Head of caudate nucleus (tissue), 42 donors: ENCODE measurements at regions not wholly inside any gene's neighbourhood (a gene's known extent, or its start where the extent isn't known, plus 50 kb on each side); places are given as distances from the start of the nearest gene placed in this dataset.
"Not testable (repeated sequence)": the region's sequence is repeated elsewhere in the genome, so short reads cannot be mapped to it uniquely, and the experiment has no call there.

Experiments
- DNase-seq, 42 donors: peaks; one replicate each; pipeline versions ENCODE4 v3.0.0 to v3.0.0-alpha.2; 2020 to 2021; ENCODE audit warnings: mixed read lengths in 7 of 42
- intact Hi-C: fragments of 100-400 bp; cut with DNase I; formaldehyde crosslinking; loops from one replicate; pipeline ENCODE4 v1.15.0; 2022

DNA sequence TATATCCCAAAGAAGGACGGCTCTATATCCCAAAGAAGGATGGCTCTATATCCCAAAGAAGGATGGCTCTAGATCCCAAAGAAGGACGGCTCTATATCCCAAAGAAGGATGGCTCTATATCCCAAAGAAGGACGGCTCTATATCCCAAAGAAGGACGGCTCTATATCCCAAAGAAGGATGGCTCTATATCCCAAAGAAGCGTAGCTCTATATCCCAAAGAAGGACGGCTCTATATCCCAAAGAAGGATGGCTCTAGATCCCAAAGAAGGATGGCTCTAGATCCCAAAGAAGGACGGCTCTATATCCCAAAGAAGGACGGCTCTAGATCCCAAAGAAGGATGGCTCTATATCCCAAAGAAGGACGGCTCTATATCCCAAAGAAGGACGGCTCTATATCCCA is 170.1 kb downstream of the KIF26A start:
- intact Hi-C loops, DNase-seq: not testable (repeated sequence)

DNA sequence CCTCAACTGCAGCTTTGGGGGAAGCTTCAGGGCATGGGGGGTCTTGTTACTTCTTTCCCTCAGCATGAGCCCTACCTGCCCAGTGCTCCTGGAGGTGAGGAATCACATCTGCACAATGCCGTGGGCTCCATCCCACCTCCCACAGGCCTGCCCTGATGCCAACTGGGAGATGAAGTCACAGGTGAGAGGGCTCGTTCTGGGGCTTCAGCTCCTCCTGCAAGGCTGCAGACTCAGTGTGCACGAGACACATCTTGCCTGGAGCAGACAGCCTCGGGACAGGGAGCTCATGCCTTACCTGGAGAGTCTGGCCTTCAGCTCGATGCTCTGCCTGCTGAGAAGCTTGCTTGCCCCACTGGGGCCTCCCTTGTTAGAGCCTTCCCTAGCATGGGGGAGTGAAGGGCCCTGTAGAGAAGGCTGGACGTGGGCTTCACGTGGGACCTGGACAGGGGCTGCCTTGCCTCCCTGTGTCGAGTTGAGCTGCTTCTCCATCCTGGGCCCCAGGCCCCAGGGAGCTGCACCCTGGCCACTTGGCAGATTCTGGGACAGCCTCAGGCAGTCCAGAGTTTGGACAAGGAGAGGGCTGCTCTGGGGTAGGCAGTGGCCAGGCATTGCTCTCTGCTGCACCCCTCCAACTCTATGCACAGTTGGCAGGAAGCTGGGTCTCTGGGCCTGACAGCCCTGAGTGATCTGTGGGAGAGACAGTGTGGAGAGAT is 171.4 kb downstream of the KIF26A start:
- DNase-seq: peak in 3 of 42 donors; percentile 0 to 19 (median 1)
- intact Hi-C loops: no loop called here

DNA sequence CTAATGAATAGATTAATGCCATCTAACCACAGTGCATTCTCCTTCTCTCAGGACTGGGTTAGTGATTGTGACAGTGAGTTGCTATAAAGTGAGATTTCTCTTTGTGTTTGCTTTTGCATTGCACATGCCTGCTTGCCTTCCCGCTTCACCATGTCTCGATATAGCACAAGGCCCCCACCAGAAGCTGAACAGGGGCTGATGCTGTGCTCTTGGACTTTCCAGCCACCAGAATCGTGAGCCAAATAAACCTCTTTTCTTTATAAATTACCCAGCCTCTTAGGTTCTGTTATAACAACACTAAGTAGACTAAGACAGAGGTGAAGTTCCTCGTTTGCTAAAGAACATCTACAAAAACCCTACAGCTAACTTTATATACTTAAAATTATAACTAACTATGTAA is 173.0 kb downstream of the KIF26A start:
- peak in 1 of 42 donors; percentile 2 for DNase-seq
- intact Hi-C loops: no loop called here

DNA sequence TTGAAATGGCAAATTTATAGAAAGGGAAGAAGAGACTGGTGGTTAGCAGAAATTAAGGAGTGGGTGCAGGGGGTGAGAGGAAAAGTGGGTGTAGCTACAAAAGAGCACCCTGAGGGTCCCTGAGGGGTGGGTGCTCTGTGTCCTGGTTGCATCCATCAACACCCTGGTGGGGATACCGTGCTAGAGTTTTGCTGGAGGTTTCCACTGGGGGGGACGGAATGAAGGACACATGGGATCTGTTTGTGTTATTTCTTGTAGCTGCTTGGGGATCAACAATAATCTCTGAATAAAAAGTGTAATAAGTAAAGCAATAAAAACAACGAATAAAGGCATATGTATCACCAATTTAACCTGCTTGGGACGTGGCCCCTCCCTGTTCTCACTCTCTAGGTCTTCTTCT is 175.3 kb downstream of the KIF26A start:
- intact Hi-C loops: no loop called here
- peak in 3 of 42 donors; percentile 1 to 6 (median 2) for DNase-seq

DNA sequence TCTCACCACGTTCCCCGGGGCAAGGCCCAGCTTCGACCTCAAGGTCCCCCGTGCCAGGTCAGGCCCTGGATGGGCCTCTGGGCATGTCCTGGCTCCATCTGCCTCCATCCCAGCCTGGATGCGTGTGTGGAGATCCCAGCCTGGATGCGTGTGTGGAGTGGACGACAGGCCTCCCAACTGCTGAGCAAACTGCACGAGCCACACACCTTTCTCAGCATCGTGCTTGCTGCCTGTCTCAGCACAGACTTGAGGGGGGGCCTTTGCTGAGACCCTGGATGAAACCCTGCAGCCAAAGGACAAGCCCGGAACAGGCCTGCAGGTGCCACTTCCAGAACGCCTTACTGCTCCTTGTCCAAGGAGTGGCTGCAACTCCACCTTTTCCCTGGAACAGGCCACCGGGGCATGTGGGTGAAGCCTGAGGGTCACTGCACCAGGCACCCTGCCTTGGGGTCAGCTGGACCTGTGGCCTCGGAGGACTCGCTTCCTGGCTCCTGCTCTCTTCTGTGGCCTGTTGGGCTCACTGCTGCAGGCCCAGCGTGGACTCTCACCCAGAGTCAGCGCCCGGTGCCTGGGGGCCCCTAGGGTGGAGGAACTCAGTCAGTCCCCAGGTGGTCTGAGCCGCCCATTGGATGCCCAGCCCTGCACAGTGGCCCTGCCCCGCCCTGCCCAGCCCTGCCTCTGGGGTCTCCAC is 176.0 kb downstream of the KIF26A start:
- intact Hi-C loops: no loop called here
- peak in 9 of 42 donors; percentile 1 to 28 (median 8) for DNase-seq

DNA sequence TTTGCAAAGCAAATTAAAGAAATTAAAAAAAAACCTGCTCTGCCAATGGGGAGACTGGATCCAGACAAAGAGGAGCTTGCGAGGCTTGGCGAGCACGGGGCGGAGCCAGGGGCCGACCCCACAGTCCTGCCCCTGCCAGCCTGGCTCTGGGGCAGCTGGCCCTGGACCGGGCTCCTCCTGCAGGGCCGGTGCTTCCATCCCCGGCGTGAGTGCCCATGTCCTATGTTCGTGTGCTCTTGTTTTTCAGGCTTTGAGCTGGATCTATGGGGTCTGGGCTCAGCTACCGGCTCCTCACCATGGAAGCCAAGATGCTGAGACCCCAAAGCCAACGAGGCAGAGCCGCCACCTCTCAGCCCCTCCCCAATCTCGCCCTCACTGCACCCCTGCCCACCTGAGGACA is 176.8 kb downstream of the KIF26A start:
- intact Hi-C loops: no loop called here
- peak in 7 of 42 donors; percentile 0 to 31 (median 6) for DNase-seq

DNA sequence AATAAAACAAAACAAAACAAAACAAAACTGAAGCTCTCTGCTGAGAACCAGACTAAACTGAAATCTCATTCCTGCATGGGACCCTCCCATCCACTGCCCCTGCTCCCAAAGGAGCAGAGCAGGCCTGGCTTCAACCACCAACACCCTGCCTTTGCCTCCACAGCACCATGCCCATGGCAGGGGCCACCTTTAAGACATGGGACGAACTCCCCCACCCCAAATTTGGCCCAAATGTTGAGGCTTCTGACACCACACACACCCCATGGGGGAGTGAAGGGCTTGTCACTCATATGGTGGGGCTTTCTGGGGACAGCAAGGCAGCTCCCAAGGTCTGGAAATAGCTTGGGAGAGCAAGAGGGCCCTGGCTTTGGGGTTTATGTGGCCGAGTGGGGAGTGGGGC is 177.2 kb downstream of the KIF26A start:
- intact Hi-C loops: no loop called here
- peak in 5 of 42 donors; percentile 1 to 8 (median 3) for DNase-seq

DNA sequence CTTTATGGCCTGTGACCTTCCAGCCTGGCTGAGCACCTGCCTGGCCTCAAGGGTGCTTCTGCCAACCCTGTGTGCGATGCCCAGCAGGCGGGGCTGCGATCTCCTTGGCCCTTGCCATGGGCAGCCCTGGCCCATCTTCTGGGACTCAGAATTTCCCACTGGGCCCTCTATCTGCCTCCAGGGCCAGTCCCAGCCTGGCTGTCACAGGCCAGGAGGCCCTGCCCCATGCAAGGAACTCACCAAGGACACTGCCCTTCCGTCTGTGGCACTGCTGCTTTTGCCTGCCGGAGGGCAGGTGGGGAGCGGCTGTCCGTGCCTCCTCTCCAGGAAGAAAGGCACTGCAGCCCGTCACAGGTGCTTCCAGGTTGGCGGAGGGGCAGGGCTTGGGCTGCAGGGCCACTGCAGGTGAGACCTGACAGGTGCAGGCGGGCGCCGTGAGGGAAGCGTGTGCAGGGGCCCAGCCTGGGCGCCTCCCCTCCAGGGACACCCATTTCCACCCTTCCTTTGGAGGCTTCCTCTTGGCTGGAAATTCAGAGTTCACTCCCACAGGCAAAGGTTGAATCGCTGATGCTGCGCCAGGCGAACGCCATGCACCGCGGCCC is 177.8 kb downstream of the KIF26A start:
- intact Hi-C loops: no loop called here
- peak in 9 of 42 donors; percentile 3 to 24 (median 10) for DNase-seq

DNA sequence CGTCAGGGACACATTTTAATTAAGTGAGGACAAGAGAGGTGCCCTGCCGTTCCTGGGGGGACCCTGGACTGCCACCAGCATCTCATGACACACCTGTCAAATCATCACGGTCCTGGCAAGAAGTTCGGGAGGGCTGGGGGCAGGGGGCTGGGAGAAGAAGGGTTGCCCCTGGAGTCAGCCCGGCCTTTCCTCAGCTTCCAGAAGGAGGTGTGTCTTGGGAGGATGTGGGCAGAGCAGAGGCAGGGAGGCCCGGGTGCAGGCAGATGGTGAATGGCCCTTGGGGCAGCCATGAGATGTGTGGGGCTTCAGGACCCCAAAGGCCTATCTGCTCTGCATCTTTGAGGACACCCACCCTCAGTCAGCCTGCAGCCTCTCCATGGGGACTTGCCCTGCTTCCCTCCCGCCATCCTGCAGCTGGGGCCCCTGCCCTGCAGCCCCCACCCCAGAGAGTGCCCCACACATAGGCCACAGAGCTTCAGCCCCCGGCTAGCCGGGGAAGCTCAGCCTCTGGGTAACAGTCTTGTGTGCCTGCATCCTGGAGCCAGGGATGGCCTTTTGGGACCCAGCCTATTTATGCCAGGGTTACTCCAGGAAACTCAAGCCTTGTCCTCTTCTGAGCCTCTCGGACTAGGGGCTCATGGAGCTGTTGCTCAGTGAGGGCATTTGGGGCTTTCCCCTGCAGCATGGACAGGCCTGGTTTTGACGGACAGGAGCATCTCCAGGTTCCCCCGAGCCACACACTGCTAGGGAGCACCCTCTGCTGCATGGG is 178.5 kb downstream of the KIF26A start:
- intact Hi-C loops: no loop called here
- peak in 12 of 42 donors; percentile 0 to 32 (median 6) for DNase-seq

DNA sequence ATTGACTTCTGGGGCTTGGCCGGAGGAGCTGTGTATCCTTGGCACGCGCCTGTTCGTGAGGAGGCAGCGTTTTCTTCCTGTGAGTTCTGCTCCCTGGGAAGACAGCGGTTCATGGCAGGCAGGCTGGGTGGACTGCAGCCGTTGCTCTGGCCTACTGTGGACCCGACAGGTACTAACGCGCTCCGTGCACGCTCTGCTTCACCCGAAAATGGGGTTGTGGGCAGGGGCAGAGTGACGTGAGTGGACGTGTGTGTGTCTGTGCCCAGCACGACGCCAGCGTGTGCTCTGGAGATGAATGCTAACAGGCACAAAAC is 179.1 kb downstream of the KIF26A start:
- DNase-seq: peak in 5 of 42 donors; percentile 0 to 19 (median 7)
- intact Hi-C loops: no loop called here

DNA sequence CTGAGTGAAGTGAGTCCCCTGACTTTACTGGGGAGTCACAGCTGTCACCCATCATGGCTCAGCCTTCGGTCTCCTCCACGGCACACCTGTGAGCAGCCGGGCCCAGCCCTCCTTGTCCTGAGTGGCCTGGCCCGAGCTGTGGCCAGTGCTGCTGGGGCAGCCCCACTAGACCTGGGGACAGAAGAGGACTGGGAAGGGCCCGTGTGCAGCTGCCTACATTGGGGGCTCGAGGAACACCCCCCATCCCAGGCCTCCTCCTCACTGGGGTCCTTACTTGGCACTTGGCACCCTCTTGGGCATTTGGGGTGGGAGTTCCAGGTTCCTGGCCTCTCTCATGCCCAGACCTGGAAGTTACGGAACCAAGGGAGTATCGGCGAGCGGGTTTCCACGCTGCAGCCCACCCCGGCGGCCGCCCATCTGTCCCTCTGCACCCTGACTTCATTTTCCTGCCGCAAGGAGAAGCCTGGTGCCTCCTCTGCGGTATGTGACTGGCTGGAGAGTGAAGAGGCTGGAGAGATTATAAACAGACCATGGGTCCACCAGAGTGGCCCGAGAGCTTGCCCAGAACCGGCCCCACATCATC is 179.7 kb downstream of the KIF26A start:
- DNase-seq: peak in 6 of 42 donors; percentile 0 to 32 (median 6)
- intact Hi-C loops: no loop called here

DNA sequence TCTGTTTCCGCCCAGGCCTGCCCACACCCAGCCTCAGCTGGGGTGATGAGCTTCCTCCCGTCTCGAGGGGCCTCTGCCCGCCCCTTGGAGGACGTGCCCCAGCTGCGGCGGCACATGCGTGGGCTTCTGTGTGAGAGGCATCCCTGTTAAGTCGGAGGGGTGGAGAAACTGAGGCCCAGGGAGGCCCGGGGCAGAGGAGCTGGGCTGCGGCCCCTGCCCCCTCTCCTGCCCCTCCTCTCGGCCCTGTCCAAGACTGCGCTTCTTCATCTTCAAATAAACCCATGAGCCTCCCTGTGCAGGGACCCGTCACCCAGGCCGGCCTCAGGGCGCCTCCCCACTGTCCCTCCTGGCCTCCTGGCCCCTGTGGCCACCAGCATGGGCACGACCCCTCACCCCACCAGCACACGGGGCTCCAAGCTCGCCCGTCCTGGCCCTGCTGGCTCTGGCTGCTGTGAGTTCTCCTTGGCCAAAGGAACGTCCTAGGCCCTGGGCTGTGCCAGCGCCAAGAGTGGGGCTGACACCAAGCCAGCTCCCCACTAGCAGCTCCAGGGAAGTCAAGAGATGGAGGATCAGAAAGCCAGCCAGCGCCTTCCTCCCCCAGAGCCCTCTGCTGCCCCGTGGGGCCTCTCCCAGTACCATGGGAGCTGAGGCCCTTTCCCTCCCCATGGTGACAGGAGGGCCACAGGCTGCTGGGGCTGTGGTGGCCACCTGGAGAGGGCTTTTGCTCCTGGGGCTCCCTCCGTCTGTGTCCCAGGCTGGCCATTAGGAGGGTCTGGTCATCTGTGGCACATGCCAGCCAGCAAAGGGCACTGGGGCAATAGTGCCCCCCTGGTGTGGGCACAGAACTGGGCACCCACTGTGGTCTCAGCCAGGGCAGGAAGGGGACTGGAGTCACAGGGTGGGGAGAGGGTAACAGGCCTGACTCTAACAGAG is 180.4 kb downstream of the KIF26A start:
- peak in 9 of 42 donors; percentile 2 to 17 (median 8) for DNase-seq

DNA sequence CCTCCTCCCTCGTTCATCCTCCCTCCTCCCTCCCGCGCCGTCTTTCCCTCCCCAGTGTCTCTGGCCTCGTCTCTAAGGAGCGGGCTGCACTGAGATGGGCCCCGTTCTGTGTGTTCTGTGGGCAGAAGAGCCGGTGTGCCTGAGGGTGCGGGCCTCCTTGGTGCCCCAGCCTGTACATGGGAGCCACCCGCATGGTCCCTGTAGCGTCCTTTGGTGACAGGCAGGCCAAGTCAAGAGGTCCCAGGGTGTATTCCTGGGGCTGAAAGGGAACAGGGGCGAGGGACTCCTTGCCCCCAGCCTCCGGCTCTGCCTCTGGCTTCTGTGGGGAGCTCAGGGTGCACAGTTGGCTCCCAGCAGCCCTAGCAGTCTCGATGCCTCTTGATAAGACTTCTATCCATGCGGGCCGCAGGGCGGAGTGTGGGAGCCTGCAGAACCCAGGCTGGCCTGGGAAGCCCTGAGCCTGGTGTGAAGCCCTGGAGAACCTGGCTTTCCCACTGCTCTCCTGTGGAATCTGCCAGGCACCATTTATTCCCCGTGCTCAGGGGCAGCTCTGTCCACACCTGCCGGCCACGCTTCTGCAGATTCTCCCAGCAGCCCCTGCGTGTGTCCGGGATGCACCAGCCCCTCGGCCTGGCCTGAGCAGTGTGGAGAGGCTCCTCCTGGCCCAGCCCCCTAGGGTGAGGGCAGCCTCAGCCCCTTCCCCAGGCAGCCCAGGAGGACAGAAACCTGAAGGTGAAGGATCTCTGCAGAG is 181.3 kb downstream of the KIF26A start:
- peak in 9 of 42 donors; percentile 4 to 23 (median 7) for DNase-seq
- intact Hi-C loops: no loop called here

More for the DNA sequence above, 180.4 kb downstream of the KIF26A start:
- intact Hi-C loops: no loop called here

DNA sequence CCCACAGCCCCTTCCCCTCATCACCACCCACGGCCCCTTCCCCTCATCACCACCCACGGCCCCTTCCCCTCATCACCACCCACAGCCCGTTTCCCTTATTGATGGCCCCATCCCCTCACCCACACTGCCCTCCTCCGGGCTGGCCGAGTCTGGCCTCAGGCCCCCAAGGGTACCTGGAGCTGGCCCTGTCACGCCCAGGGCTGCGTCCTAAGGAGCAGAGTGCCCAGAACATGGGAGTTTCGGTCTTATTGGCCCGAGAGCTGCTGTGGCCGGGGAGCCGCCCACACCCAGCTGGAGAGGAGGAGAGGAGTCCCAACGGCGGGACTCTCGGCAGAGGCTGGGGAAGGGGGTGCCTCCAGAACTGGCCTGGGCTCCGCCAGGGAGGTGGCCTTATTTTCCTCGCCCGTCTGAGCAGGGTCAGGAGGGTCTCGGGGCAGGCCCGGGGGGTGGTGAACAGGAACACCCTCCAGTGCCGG is 182.3 kb downstream of the KIF26A start:
- intact Hi-C loops: no loop called here
- DNase-seq: peak in 8 of 42 donors; percentile 3 to 31 (median 7)

DNA sequence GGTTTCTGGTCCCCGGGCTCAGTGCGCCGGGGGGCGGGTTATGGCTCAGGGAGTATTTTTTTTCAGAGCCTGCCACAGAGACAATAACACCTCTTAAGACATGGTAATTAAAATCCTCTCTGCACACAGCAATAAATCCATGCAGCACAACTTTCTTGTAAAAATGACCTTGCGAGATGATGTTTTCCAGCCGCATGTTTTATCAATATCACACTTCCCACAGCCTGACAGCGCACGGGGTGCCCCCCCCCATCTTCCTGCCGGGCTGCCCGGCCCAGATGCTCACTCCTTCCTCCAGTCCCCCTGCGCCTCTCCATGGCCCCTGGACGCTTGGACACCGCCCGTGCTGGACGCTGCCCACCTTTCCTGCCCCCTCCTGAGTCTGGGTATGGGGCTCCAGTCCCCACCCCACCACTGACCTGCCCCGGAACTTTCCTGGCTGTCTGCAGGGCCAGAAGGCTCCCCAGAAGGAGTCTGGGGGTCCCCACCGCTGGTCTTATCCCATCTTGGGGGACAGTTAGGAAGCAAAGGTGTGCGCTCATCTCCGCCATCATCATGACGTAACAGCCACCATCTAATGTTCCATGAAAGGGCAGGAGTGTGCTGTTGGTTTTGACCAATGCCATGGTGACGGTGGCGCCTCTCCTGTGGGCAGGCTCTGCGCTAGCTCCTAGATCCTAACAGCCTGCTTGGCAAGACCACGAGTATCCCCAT is 182.9 kb downstream of the KIF26A start:
- peak in 8 of 42 donors; percentile 0 to 27 (median 6) for DNase-seq
- intact Hi-C loops: no loop called here

DNA sequence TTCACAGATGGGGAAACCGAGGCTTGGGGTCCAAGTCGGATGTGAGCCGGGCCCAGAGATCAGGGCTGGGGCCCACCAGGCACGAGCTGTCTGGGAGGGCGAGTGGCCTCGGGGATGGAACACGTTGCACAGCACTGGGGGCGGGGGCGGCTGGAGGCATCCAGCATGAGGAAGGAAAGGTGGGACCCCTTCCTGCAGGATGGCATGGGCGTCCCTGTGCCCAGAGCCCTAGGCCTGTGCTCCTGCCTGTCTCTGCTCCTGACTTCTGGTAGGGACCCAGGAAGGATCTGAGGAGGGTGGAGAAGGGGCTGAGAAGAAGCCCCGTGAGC is 183.4 kb downstream of the KIF26A start:
- intact Hi-C loops: no loop called here
- peak in 6 of 42 donors; percentile 3 to 20 (median 8) for DNase-seq
